HepG2 (cell line): ENCODE measurements at regions not wholly inside any gene's neighbourhood (a gene's known extent, or its start where the extent isn't known, plus 50 kb on each side); places are given as distances from the start of the nearest gene placed in this dataset.

Experiments used
- CCDC6 ChIP-seq: sonication (generic); formaldehyde crosslinking; IDR thresholded peaks from 2 replicates; pipeline ENCODE4 v1.8.1; 2022; ENCODE audit warnings: mild to moderate bottlenecking, missing genetic modification reagents, moderate library complexity
- CHCHD3 ChIP-seq: sonication (generic); formaldehyde crosslinking; IDR thresholded peaks from 2 replicates; pipeline ENCODE4 v1.8.0; 2022; ENCODE audit warnings: mild to moderate bottlenecking, missing genetic modification reagents, moderate library complexity
- ESRRA ChIP-seq: sonication (generic); formaldehyde crosslinking; IDR thresholded peaks from 2 replicates; pipeline ENCODE4 v1.5.1; 2020; ENCODE audit warnings: mild to moderate bottlenecking, low read depth, missing genetic modification reagents
- IKZF4 ChIP-seq: sonication (generic); formaldehyde crosslinking; IDR thresholded peaks from 2 replicates; pipeline ENCODE4 v1.5.1; 2020; ENCODE audit warnings: borderline replicate concordance, mild to moderate bottlenecking, low read depth, missing genetic modification reagents; ENCODE audit errors: not compliant biosample characterization
- KLF13 ChIP-seq: sonication (generic); formaldehyde crosslinking; IDR thresholded peaks from 2 replicates; pipeline ENCODE4 v1.4.0; 2020; ENCODE audit warnings: mild to moderate bottlenecking, missing genetic modification reagents
- KMT2A ChIP-seq: sonication (generic); formaldehyde crosslinking; IDR thresholded peaks from 2 replicates; pipeline ENCODE4 v1.4.0; 2020; ENCODE audit warnings: missing genetic modification reagents
- MAFK ChIP-seq, 2 experiments: IDR thresholded peaks in 1 of 2; conservative IDR thresholded peaks in 1 of 2; 2 replicates each; pipeline ENCODE4 v1.6.1; 2011; ENCODE audit warnings: improper control_type of control experiment in 2 of 2, low read length in 2 of 2
- MED8 ChIP-seq: sonication (generic); formaldehyde crosslinking; IDR thresholded peaks from 2 replicates; pipeline ENCODE4 v1.8.1; 2023; ENCODE audit warnings: mild to moderate bottlenecking, missing genetic modification reagents; ENCODE audit not compliant: insufficient replicate concordance
- MTA1 ChIP-seq: sonication (generic); formaldehyde crosslinking; IDR thresholded peaks from 2 replicates; pipeline ENCODE4 v1.4.0; 2020; ENCODE audit warnings: missing genetic modification reagents, mild to moderate bottlenecking, borderline replicate concordance
- NFIB ChIP-seq: sonication (generic); formaldehyde crosslinking; IDR thresholded peaks from 2 replicates; pipeline ENCODE4 v1.9.0; 2021; ENCODE audit warnings: missing genetic modification reagents, mild to moderate bottlenecking, borderline replicate concordance
- SKI ChIP-seq: fragments of 450-650 bp; IDR thresholded peaks from one replicate; pipeline ENCODE4 v1.6.1; 2018; ENCODE audit warnings: mild to moderate bottlenecking; ENCODE audit not compliant: partially characterized antibody
- SP1 ChIP-seq, 2 experiments: fragments of 450-650 bp in 1 of 2; sonication (generic) in 1 of 2; formaldehyde crosslinking in 1 of 2; IDR thresholded peaks; 2 replicates each; pipeline versions ENCODE4 v1.4.0 to v1.6.1; 2016 to 2020; ENCODE audit warnings: missing genetic modification reagents in 1 of 2
- TBP ChIP-seq: sonication (generic); formaldehyde crosslinking; IDR thresholded peaks from 2 replicates; pipeline ENCODE4 v1.5.0; 2020; ENCODE audit warnings: missing genetic modification reagents
- ZMAT3 ChIP-seq: sonication (generic); formaldehyde crosslinking; conservative IDR thresholded peaks from 2 replicates; pipeline ENCODE4 v1.7.0; 2021; ENCODE audit warnings: missing genetic modification reagents
- ZMYM3 ChIP-seq: sonication (generic); formaldehyde crosslinking; IDR thresholded peaks from 2 replicates; pipeline ENCODE4 v1.5.1; 2020; ENCODE audit warnings: mild to moderate bottlenecking, missing genetic modification reagents
- ZNF292 ChIP-seq: sonication (generic); formaldehyde crosslinking; IDR thresholded peaks from 2 replicates; pipeline ENCODE4 v1.8.1; 2022; ENCODE audit warnings: mild to moderate bottlenecking, low read depth, missing genetic modification reagents, borderline replicate concordance
- ZNF335 ChIP-seq: sonication (generic); formaldehyde crosslinking; IDR thresholded peaks from 2 replicates; pipeline ENCODE4 v1.4.0; 2020; ENCODE audit warnings: missing genetic modification reagents
- ZNF460 ChIP-seq: sonication (generic); formaldehyde crosslinking; IDR thresholded peaks from 2 replicates; pipeline ENCODE4 v1.5.1; 2020; ENCODE audit warnings: missing genetic modification reagents, mild to moderate bottlenecking, borderline replicate concordance
- ZNF772 ChIP-seq: sonication (generic); formaldehyde crosslinking; IDR thresholded peaks from 2 replicates; pipeline ENCODE4 v1.5.0; 2020; ENCODE audit warnings: mild to moderate bottlenecking, missing genetic modification reagents
- TF ChIP-seq, protein P1 (sequence below): sonication (generic); formaldehyde crosslinking; IDR thresholded peaks from 2 replicates; pipeline ENCODE4 v1.4.0; 2020; ENCODE audit warnings: missing genetic modification reagents
- TF ChIP-seq, protein P2 (sequence below): sonication (generic); formaldehyde crosslinking; IDR thresholded peaks from 2 replicates; pipeline ENCODE4 v1.9.0; 2021; ENCODE audit warnings: missing genetic modification reagents, mild to moderate bottlenecking, borderline replicate concordance
- TF ChIP-seq, protein P3 (sequence below): IDR thresholded peaks from 2 replicates; pipeline ENCODE4 v1.6.1; 2016; ENCODE audit warnings: low read depth
- TF ChIP-seq, protein P4 (sequence below): sonication (generic); formaldehyde crosslinking; IDR thresholded peaks from 2 replicates; pipeline ENCODE4 v1.5.0; 2020; ENCODE audit warnings: missing genetic modification reagents, mild to moderate bottlenecking, borderline replicate concordance

DNA sequence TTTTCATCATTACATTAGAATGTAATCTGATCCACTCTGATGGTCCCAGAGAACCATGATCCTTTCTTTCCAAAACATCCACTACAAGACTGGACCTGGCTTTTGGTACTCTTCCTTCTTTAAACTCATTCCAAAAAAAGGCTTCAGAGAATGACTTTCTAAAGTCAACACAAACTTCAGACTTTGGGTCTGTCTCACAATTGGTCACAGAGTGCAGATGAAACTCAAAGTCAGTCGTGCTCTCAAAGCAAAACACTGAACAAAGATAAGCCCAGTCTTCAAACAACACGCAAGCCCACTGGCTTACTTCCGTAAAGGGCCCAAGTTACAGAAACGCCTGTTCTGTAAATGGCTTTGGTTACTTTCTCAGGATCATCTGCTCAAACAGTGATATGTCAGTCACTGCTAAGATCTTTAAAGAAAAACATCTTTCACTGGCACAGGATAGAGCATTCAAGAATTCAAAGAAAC, 250.9 kb upstream of the MKLN1 start (continued):
- TF ChIP-seq, protein P1, sequence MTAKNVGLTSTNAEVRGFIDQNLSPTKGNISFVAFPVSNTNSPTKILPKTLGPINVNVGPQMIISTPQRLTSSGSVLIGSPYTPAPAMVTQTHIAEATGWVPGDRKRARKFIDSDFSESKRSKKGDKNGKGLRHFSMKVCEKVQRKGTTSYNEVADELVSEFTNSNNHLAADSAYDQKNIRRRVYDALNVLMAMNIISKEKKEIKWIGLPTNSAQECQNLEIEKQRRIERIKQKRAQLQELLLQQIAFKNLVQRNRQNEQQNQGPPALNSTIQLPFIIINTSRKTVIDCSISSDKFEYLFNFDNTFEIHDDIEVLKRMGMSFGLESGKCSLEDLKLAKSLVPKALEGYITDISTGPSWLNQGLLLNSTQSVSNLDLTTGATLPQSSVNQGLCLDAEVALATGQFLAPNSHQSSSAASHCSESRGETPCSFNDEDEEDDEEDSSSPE (CRISPR knock-in tag), result 0 out of 2 replicates have a peak, but pooled peaks have one; percentile 48
- TF ChIP-seq MTA1 (no peak; the same call in 1 of the 2 replicates), KMT2A (CRISPR knock-in tag) (peak; percentile 73; the same call in 1 of the 2 replicates), ZMYM3 (CRISPR knock-in tag) (peak; percentile 79; the same call in 1 of the 2 replicates), ZMAT3 (CRISPR knock-in tag) (no peak), CHCHD3 (CRISPR knock-in tag) (no peak), NFIB (no peak), TBP (no peak), IKZF4 (no peak), ZNF772 (CRISPR knock-in tag) (no peak; the same call in 1 of the 2 replicates), ZNF460 (CRISPR knock-in tag) (no peak), MED8 (no peak), ESRRA (CRISPR knock-in tag) (peak; percentile 79; the same call in 1 of the 2 replicates), ZNF292 (CRISPR knock-in tag) (peak; percentile 75; the same call in 1 of the 2 replicates), SKI (no peak), ZNF335 (CRISPR knock-in tag) (no peak), CCDC6 (CRISPR knock-in tag) (no peak), MAFK (conservative IDR thresholded peaks at IDR 0.05 in 1 of 2, IDR thresholded peaks at IDR 0.05 in 1 of 2; ENCODE audit: low read length in 2 of 2) (no peak), KLF13 (no peak), SP1 (IDR thresholded peaks at IDR 0.05) (no peak), SP1 (CRISPR knock-in tag; IDR thresholded peaks at IDR 0.05) (no peak)
- TF ChIP-seq, protein P2, sequence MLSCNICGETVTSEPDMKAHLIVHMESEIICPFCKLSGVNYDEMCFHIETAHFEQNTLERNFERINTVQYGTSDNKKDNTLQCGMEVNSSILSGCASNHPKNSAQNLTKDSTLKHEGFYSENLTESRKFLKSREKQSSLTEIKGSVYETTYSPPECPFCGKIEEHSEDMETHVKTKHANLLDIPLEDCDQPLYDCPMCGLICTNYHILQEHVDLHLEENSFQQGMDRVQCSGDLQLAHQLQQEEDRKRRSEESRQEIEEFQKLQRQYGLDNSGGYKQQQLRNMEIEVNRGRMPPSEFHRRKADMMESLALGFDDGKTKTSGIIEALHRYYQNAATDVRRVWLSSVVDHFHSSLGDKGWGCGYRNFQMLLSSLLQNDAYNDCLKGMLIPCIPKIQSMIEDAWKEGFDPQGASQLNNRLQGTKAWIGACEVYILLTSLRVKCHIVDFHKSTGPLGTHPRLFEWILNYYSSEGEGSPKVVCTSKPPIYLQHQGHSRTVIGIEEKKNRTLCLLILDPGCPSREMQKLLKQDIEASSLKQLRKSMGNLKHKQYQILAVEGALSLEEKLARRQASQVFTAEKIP (CRISPR knock-in tag), result no peak
- TF ChIP-seq, protein P3, sequence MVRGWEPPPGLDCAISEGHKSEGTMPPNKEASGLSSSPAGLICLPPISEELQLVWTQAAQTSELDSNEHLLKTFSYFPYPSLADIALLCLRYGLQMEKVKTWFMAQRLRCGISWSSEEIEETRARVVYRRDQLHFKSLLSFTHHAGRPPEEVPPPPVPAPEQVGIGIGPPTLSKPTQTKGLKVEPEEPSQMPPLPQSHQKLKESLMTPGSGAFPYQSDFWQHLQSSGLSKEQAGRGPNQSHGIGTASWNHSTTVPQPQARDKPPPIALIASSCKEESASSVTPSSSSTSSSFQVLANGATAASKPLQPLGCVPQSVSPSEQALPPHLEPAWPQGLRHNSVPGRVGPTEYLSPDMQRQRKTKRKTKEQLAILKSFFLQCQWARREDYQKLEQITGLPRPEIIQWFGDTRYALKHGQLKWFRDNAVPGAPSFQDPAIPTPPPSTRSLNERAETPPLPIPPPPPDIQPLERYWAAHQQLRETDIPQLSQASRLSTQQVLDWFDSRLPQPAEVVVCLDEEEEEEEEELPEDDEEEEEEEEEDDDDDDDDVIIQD (CRISPR knock-in tag), result peak; percentile 92
- TF ChIP-seq, protein P4, sequence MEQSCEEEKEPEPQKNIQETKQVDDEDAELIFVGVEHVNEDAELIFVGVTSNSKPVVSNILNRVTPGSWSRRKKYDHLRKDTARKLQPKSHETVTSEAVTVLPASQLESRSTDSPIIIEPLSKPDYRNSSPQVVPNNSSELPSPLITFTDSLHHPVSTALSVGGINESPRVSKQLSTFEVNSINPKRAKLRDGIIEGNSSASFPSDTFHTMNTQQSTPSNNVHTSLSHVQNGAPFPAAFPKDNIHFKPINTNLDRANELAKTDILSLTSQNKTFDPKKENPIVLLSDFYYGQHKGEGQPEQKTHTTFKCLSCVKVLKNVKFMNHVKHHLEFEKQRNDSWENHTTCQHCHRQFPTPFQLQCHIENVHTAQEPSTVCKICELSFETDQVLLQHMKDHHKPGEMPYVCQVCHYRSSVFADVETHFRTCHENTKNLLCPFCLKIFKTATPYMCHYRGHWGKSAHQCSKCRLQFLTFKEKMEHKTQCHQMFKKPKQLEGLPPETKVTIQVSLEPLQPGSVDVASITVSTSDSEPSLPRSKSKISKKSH (CRISPR knock-in tag), result no peak
